NCI-H2227 (cell line): ENCODE measurements at regions not wholly inside any gene's neighbourhood (a gene's known extent, or its start where the extent isn't known, plus 50 kb on each side); places are given as distances from the start of the nearest gene placed in this dataset.
"Not testable (repeated sequence)": the region's sequence is repeated elsewhere in the genome, so short reads cannot be mapped to it uniquely, and the experiment has no call there.

Experiments used
- DNase-seq: peaks from one replicate; lab custom pipeline; 2025; ENCODE audit not compliant: unreplicated experiment; lab: John Stamatoyannopoulos, UW

DNA sequence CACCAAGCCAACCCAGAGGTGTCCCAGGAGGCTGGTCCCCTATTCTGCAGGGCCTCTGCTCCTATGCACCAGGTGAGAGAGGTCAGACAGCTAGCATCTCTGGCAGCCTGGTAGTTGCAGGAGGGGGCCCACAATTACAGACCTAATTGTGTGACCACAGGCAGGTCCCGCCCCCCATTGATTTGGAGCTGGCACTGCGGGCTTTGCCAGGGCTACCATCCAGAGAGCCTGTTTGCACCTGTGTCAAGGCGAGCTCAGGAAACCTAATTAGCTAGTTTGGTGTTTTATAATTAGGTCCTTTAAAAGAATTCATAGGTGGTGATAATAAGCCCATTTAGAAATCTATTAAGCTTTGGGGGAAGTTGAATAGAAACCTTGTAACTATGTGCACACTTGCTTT lies 90.2 kb downstream of the MRM1 start:
- DNase-seq = no peak

DNA sequence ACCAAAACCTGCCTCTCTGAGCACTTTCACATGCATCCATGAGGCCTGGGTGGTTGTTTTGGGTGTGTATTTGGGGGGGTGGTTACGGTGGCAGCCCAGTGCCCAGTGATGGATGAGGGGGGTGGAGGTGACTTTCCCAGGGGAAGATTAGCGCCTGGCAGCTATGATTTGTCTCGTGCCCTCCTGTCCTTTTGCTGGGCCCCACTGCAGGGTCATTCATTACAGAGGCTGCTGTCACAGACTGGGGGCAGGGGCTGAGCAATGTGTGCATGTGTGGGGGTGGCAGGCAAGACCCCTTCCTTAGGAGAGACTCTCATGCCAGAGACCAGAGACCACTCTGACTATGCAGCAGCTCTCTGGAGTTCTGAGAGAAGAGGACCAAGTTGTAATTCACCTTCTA lies 93.7 kb downstream of the MRM1 start:
- DNase-seq = no peak

DNA sequence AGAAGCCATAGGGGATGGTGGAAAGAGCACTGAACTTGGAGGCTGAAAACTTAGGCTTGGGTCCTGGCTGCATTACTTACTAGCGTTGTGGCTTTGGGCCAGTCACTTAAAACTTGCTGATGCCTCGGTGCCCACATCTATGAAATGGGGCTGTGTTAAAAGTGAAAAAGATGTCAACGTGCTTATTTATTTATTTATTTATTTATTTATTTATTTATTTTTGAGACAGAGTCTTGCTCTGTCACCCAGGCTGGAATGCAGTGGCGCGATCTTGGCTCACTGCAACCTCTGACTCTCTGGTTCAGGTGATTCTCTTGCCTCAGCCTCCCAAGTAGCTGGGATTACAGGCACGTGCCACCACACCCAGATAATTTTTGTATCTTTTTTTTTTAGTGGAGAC lies 94.3 kb downstream of the MRM1 start:
- not testable (repeated sequence) for DNase-seq

DNA sequence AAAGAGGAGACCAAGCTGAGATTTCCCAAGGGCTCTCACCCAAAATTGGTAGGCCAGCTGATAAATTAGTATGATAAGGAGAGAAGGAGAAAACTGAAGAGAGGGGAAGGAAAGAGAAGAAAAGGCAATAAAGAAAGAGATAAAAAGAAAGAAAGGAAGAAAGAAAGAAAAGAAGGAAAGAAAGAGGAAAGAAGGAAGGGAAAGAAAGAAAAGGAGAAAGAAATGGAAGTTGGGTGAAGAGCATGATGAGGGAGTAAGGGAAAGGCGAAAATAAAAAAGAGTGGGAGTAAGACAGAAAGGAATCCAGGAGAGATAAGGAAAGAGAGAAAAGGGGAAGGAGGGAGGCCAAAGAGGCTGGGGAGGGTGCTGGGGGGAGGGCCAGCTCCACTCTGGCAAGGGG lies 95.4 kb downstream of the MRM1 start:
- DNase-seq = no peak

DNA sequence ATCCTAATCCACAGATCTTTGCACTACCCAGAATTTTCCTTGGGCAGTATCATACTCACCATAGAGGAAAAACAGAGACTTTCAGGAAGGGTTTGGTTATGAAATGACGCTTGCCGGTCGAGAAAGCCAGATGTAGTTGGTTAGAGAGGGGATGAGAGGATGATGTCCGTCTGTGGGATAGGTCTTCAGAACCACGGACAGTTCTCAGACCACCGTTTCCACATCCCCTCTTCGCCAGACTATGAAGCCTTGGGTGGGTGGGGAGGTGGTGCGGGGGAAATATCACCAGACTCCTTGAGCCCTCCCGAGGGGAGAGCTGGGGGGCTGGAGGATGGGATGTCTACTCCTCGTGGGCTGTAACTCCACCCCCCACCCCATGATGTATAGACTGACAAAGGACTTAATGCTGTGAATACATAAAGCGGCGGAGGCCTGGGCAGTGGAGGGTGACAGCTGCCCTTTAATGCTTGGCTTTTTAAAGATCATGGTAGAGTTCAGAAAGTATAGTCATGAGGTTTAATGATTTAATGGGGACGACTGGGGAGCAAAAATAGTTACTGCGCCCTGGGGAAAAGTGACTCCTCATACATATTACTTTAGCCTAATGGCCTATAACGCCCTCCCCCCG lies 96.6 kb downstream of the MRM1 start:
- peak; percentile 40 for DNase-seq

DNA sequence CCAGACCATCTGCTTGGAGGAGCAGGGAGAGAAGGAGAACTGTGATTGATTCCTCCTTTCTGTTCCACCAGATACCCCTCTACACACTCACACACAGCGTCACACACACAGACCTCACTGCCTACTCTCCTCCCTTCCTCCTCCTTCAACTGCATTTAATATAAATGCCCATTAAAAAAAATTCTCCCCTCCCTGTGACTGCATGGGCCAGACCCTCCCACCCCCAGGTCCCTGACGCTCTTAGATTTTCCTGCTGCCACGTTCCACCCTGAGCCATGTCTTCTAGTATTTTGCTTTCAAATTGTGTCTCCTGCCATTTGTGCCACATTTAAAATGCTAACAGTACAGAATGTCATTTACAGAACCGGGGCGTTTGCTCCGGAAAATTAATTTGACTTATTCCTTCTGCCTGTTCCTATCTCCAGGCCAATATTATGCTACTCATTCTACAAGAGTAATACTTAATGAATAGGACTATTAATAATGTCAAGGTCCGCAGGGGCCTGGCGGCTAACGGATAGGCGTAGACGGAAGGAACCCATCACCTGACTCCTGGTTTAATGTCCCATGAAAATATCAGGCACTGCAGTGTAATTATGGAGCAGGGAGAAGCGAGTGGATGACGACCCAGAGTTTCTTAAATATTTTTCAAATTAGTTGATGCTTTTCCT lies 100.2 kb downstream of the MRM1 start:
- peak; percentile 57 for DNase-seq

DNA sequence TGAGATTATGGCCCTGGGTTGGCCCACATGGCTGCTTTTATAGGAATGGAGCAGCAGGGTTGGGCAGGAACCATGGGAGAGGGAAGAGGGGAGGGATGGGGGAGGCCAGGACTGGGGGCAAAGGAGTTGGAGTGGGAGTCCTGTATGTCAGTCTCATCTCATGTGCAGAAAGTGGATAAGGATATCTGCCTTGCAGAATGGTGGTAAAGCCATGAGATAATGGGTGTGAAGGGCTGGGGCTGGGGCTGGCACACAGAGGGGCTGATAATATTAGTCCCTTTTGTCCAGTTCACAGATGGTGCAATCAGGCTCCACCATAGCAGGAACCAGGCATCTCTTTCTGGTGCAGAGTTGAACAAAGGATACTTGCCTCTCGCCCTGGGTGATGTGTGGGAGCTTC lies 101.3 kb downstream of the MRM1 start:
- DNase-seq = no peak

DNA sequence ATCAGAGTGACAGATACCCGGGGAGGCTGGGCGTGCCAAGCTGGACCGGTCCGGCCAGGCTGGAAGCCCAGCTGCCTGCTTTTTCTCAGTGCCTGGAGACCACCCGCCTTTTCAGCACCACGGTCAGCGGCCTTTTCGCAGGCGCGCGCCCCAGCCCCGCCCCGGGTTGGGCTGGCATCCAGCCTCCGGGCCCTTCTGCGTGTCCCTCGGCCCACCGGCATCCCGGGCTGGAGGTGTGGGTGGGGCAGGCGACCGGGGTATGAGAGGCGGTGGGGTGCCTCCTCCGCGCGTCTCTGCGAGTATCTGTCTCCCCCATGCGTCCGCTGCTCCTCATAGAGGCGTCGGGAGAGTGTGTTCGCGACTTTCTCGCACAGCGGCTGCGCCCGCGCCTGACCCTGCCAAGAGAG lies 102.5 kb downstream of the MRM1 start:
- DNase-seq = no peak

DNA sequence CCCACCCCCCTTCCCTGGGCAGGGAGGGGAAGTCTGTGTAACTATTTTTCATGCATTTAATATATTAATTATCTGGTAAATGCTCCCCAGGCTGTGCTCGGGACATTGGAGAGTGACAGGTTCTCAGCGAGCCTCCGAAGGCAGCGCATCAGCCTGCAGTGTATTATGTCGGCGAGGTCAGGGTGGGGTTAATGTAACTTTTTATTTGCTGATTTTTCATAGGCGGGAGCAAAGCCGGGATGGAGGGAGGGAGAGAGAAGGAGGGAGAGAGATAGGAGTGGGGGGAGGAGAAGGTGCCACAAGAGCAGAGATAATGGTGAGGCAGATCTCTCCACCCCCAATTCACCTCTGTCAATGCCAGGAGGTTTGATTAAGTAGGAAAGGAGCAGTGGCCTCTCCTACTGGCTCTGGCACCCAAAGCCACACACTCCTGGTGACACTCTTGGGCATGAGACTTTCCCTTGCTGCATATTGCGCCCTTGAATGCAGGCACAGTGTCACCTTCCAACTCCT lies 104.0 kb downstream of the MRM1 start:
- DNase-seq = peak; percentile 65

DNA sequence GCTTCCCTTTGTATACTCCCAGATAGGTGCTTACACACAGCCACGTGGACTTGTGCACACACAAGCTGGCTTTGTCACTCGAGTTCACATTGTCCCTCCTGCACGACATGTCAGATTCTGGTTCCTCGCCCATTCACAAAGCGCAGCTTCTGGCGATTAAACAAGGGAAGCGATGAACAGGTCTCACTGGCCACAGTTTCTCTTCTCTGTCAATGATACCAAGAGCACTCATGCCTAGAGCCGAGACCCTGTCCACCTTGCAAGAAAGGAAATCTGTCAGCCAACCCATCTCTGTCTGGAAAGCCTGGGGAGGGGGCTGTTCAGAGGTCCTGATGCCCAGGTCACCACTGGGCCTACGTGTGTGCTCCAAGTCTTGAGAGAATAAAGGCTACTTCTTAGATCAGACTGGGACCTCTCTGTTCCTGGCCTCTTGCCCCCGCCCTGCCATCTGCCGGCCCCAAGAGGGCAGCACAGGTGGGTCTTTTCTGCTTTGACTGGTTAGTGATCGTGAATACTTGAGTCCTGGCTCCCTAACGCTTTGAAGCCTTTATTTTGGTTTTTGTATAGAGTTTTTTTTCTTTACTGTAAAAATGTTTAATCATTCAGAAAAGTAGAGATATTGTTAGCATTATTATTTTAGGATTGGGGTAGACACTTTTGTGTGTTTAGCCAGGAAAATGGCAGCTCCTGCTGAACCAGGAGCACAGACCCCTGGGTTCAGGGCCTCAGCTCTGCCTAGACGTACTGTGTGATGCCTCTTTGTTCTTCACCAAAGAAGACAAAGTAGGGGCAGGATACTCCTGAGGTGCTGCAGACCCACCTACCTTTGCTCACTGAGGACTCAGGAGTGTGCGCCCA lies 104.7 kb downstream of the MRM1 start:
- DNase-seq = peak; percentile 43

DNA sequence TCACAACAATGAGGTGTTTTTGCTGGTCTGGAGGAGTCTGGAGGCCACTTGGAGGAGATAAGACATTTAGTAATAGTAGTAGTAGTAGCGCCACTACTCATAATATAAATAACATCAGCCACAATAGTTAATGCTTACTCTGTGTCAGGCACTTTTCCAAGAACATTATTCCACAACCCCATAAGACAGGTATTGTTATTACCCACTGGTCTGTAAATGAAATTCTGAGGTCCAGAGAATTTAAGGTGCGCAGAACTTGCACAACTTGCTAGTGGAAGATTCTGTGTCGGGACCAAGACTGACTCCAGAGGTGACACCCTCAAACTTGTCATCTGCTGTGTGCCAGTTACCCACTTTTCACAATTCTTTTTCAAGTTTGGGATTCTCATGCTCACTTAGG lies 106.5 kb downstream of the MRM1 start:
- DNase-seq = no peak

DNA sequence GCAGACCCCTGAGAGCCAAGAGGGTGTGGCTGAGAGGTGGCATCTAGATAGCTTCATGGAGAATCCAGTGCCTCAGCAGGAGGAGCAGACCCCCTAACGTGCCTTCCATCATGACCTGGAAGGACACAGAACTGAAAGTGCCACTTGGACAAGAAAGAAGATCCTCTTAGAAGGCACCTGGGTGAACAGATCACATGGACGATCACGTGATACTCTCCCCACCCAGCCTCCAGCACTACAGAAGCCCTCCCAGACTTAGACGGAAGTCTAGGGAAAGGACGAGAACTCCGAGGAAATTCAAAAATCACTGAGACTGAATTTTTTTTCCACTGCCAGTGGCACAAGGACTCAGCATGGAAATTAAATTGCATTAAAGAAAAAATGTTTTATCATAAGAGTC lies 113.4 kb downstream of the MRM1 start:
- DNase-seq = no peak

DNA sequence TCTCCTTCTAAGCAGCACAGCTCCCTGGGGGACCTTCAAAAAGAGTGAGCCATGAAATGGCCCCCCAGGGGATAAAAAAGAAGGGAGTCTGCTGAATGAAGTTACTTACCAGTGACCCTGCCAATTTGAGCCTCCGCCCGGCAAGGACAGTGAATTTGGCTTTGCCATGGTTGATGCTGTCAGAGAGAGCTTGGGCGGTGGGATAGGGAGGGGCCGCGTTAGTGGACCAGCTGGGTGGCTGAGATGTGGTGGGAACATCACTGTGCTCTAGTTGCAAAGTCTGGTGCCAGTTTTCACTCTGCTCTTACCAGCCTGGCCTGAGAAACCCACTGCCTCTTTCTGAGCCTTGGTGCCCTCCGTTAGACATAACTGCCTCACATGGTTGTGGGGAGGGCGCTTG lies 114.6 kb downstream of the MRM1 start:
- no peak for DNase-seq

DNA sequence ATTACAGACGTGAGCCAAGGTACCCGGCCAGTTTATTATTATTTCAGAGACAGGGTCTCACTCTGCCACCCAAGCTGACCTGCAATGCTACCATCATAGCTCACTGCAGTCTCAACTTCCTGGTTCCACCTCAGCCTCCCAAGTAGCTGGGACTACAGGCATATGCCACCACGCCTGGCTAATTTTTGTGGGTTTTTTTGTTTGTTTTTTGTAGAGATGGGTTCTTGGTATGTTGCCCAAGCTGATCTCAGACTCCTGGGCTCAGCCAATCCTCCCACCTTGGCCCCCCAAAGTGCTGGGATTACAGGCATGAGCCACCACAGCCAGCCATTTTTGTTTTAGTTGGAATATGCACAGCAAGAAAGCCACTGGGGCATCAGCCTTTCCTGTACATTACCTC lies 115.7 kb downstream of the MRM1 start:
- no peak for DNase-seq

DNA sequence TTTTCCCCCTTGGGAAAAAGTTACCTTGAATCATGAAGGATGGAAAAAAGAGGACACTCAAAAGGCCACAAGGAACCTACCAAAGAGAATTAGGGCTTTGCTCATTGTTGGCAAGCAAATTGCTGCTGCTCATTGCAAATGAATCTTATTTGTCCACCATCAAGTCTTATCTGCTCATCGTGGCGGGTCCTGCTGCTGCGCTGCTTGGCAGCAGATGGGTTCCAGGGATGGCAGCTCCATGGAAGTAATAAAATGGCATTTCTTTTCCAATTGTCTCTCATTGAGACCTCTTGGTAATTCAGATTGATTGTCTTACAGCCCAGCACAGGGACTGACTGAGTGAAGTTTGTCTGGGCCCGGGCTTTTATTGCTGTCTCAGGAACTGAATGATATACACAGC lies 118.7 kb downstream of the MRM1 start:
- DNase-seq = no peak

DNA sequence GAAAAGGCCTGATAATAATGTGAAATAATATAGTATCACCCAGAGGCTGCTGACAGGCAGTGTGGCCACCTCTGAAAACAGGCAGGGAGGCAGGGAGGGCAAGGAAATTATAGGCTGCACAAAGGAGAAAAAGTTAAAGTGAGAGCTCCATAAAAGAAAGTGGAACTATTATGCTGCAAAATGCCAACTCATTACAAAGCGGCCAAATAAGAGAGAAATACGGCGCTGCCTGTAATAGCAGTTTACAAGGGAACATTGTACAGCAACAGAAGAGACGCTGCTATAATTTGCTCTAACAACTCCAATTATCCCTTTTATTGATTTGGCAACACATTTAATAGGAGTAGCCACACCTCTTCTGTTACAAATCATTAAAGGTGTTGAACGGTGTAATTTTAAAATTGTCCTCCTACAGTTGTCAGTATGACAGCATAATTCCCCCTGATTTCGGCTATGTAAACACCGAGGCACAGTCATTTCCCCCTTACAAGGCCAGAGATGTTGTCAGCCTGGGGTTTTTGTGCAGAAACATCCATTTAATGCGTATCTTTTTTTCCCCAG lies 120.3 kb downstream of the MRM1 start:
- DNase-seq = peak; percentile 93

DNA sequence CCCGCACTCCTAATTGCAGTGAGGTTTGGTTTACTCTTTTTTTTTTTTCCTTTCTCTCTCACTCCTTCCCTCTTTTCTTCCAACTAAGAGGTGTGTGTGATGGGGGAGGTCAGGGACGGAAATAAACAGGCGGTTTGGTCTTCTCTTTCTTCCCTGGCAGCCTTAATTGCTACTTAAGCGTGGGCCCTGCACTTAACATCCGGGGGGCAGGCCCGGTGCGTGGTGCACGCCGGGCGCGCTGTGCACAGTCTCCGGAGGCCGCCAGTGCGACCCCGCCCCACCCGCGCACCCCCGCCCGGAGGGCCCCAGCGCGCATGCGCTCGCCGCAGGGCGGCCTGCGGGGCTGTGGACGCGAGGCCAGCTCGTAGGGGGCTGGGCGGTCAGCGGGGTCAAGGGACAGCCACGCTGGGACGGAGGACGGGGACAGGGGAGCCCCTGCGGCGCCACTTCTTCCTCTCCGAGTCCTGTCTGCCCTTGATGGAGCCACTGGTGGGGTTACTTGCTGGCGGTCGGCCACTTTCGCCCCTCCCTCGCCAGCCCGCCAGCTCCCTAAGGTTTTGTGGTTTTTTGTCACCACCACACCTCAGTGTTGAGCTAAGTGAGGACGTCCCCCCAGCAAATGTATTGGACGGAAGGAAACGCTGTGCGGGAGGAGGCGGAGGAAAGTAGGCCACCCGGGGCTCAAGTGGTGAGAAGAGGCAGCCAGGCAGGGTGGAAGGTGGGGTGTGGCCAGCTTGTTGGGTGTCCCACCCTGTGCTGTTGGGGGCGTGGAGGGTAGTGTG lies 120.9 kb downstream of the MRM1 start:
- DNase-seq = peak; percentile 93

DNA sequence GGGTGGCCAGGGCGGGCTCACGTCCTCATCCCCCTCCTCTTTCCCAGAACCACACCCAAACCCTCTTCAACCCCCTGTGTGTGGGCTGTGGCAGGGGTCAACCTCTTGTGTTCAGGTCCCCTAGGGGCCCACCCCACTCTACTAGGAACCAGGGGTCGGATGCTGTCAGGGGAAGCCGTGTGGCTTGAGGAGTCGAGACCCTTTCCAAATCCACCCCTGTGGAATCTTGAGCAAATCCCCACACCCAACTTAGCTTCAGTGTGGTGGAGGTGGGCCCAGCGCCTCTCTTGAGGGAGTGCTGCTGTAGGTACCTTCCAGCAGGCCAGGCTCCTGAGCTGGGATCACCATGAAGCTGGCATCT lies 121.5 kb downstream of the MRM1 start:
- no peak for DNase-seq

DNA sequence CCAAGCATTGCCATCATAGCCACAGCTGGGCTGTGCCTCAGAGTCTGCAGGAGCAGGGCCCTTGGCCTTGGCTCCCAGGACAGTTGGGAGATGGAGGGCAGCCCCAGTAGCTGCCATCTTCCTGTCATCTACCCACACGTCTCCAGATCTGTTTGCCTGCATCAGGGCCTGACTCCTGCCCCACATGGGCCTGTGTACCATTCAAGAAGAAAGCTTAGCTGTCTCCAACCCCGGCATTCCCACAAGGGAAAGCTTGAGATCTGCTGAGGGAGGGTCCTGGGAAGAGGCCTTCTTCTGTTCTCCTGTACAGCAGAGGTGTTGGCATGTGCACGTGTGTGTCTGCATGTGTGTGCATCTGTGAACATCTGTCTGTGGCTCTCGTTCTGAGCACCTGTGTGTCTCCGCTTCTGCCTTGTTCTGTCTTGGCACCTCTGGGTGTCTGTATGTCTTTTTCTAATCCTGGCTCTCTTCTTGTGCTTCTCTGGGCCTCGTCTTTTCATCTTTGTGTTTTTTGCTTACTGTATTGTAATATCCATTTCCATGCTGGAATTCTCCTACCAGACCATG lies 122.2 kb downstream of the MRM1 start:
- DNase-seq = no peak

DNA sequence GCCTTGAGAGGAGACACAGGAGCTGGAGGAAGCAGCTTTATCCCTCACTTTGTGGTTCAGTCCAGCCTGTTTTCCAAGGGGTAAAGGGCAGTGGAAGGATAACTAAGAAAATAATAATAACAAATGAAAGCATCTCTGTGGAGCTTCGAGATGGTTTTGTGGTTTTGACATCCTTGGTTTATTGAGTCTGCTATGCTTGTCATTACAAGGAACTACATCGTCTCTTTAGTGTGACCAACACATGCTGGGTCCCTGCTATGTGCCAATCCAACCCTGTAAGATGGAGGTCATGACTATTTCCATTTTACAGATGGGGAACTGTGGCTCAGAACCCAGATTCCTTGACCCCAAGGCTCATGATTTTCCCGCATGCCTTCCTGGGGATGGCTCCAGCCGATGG lies 124.8 kb downstream of the MRM1 start:
- DNase-seq = no peak

DNA sequence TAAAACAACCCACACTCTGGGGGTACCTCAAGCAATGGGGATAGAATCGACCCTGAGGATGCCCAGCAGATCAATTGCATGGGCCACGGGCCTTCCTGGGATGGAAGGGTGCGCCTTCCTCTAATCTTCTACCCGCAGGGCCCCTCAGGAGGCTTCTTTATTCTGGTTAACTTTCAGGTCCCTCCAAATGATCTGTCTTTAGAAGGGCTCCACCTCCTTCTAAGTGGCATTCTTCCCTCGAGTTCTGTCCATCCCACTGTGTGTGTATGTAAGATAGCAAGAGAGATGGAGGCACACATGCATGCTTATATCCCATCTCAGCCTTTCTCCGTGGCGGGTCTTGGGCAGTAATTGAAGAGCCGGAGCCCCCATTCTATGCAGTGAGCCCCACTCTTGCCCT lies 125.7 kb downstream of the MRM1 start:
- no peak for DNase-seq
